ENCODE measurements at regions not wholly inside any gene's neighbourhood (a gene's known extent, or its start where the extent isn't known, plus 50 kb on each side); places are given as distances from the start of the nearest gene placed in this dataset.
A peak's percentile ranks its signal among the peaks of the same experiment; 100 is the strongest.
"Not testable (repeated sequence)": the region's sequence is repeated elsewhere in the genome, so short reads cannot be mapped to it uniquely, and the experiment has no call there.

DNA sequence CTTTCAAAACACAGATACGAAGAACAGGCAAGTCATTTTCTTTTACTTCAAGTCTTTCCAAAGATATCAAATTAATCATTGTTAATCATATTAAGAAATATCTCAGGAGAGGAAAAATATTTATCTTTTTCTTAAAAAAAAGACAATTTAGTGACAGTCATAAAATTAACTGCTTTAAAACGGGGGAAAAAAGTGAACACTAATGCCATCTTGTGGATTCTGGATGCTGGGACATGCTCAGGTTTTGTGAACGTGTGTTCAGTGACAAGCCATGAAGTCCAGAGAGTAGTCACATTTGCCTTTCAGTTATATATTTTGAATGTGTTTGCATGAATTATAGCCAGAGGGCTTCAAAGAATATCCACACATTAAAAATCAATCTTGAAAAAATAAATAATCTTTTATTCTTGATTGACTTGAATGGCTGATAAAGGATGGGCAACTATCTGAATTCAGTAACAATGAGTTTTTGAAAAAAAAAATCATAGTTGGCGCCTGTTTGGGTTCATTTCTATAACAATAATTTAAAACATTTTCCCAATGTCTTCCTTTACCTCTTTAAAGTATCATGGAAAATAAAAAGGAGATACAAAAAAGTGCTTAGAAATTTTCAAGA lies 74.7 kb upstream of the NOX3 start:
- DNase-seq (ENCODE audit: low read depth in 1 of 2, low spot score in 1 of 2), result peak; percentile 2 to 37
- in situ Hi-C loops (cut with HindIII; ENCODE audit: low pct_unique_long_range_greater_than_20kb, low sequenced_read_pairs), result no loop called here
- TF ChIP-seq JUND (IDR thresholded peaks at IDR 0.05; ENCODE audit: low read depth), result no peak

- DNase-seq (ENCODE audit: low read depth in 1 of 2, low spot score in 1 of 2); in situ Hi-C loops (cut with HindIII; ENCODE audit: low pct_unique_long_range_greater_than_20kb, low sequenced_read_pairs): not testable (repeated sequence)
Measured at GRCh38 chr6:155529814-155530213, 74.2 kb upstream of the NOX3 start.

- no peak for TF ChIP-seq JUND (IDR thresholded peaks at IDR 0.05; ENCODE audit: low read depth)
- in situ Hi-C loops (cut with HindIII; ENCODE audit: low pct_unique_long_range_greater_than_20kb, low sequenced_read_pairs), result no loop called here
- DNase-seq (ENCODE audit: low read depth in 1 of 2, low spot score in 1 of 2), result no peak
Measured at GRCh38 chr6:155528982-155529453, 73.4 kb upstream of the NOX3 start.

DNA sequence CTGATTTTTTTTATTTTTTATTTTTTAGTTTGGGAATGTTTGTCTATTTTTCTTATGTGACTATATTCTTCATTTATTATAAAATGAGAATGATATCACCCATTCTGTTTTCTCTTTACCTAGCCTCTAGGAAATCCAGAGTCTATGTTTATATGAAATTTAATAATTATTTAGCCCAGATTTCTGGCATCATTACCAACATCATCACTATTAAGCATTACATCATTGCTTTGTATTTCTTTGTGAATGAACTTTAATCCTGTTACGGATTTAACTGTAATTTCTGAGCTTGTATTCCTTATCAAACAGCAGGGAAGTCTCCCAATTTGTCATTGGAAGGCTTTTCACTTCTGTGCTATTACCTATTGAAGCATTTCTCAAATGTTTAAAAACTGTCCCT lies 72.7 kb upstream of the NOX3 start:
- TF ChIP-seq JUND (IDR thresholded peaks at IDR 0.05; ENCODE audit: low read depth), result no peak
- no peak for DNase-seq (ENCODE audit: low read depth in 1 of 2, low spot score in 1 of 2)
- in situ Hi-C loops (cut with HindIII; ENCODE audit: low pct_unique_long_range_greater_than_20kb, low sequenced_read_pairs), result no loop called here

DNA sequence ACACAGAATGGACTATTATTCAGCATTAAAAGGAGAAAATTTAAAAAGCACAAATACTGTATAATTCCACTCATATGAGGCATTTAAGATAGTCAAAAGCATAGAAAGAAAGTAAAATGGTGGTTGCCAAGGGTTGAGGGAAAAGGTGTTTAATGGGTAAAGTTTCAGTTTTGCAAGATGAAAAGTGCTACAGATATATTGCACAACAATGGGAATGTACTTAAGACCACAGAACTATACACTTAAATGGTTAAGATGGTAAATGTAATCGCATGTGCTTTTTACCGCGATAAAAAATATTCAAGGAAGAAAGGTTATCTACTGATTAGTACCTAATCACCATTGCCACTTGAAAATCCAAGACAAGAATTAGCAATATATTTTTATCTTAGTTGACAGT lies 71.8 kb upstream of the NOX3 start:
- no peak for DNase-seq (ENCODE audit: low read depth in 1 of 2, low spot score in 1 of 2)
- in situ Hi-C loops (cut with HindIII; ENCODE audit: low pct_unique_long_range_greater_than_20kb, low sequenced_read_pairs), result no loop called here
- TF ChIP-seq JUND (IDR thresholded peaks at IDR 0.05; ENCODE audit: low read depth), result no peak

- TF ChIP-seq JUND (IDR thresholded peaks at IDR 0.05; ENCODE audit: low read depth), result no peak
- in situ Hi-C loops (cut with HindIII; ENCODE audit: low pct_unique_long_range_greater_than_20kb, low sequenced_read_pairs), result no loop called here
- DNase-seq (ENCODE audit: low read depth in 1 of 2, low spot score in 1 of 2), result no peak
Measured at GRCh38 chr6:155523821-155524651, 68.4 kb upstream of the NOX3 start.

DNA sequence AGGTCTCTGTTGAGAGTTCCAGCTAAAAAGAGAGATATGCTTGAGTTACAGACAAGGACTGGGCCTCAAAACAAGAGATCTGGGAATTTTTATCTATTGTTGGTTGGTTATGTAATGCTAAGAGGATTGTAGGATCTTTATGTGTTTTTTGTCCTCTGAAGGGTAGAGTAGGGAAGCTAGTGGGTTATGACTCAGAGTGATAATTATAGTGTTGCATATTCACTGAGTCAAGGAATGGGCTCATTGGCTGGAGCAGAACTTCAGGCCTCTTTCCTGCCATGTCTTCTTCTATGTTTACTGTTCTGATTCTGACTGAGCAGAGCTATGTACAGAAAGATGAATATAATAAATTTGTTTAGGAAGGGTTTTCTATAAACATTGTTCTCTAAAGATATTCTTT lies 66.1 kb upstream of the NOX3 start:
- DNase-seq (ENCODE audit: low read depth in 1 of 2, low spot score in 1 of 2), result no peak
- in situ Hi-C loops (cut with HindIII; ENCODE audit: low pct_unique_long_range_greater_than_20kb, low sequenced_read_pairs), result no loop called here
- TF ChIP-seq JUND (IDR thresholded peaks at IDR 0.05; ENCODE audit: low read depth), result no peak

- no peak for DNase-seq (ENCODE audit: low read depth in 1 of 2, low spot score in 1 of 2)
- in situ Hi-C loops (cut with HindIII; ENCODE audit: low pct_unique_long_range_greater_than_20kb, low sequenced_read_pairs), result no loop called here
- TF ChIP-seq JUND (IDR thresholded peaks at IDR 0.05; ENCODE audit: low read depth), result no peak
Measured at GRCh38 chr6:155520078-155520477, 64.4 kb upstream of the NOX3 start.

DNA sequence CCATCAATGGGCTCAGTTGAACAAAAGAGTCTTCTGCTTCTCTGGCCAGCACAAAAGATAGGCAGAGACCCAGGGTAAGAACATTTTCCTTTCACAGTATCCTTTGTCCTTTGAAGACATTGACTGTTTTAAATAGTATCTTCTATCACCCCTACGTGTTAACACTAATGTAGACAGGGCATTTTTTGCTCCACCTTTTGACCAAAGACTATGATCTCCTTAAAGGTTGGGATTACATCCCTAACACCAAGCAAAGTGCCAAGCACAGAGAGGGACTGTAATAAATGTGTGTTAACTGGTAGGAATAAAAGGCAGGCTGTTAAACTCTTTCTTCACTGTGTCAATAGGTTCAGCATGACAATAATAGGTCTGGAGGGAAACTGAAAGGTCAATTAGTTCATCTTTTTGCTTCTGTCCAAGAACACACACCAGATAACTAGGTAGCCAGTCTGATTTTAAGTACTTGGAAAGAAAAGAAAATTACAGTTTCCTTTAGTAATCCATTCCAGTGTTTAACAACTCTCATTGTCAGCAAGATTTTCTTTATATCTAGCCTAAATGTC lies 63.6 kb upstream of the NOX3 start:
- DNase-seq (ENCODE audit: low read depth in 1 of 2, low spot score in 1 of 2), result no peak
- in situ Hi-C loops (cut with HindIII; ENCODE audit: low pct_unique_long_range_greater_than_20kb, low sequenced_read_pairs), result no loop called here
- TF ChIP-seq JUND (IDR thresholded peaks at IDR 0.05; ENCODE audit: low read depth), result no peak

DNA sequence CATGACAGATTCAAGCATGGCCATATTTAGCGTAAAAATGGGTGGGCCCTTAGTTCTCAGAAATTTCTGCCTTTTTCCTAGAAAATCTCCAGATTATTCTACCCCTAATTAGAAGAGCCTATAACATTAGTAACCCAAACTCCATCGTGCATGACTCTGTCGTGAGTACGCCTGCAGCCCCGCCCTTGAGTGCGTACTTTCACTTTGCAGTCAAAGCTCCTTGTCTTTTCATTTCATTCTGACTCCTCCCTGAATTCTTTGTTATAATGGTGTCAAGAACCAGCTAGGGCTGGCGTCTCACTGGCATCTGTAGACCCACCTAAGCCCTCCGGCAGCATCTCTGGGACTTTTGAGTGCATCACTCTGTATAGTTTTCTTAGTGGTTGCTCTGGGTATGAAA lies 61.7 kb upstream of the NOX3 start:
- in situ Hi-C loops (cut with HindIII; ENCODE audit: low pct_unique_long_range_greater_than_20kb, low sequenced_read_pairs), result no loop called here
- TF ChIP-seq JUND (IDR thresholded peaks at IDR 0.05; ENCODE audit: low read depth), result no peak
- peak in 1 of 2 experiments; percentile 2 for DNase-seq (ENCODE audit: low read depth in 1 of 2, low spot score in 1 of 2)

GRCh38 chr6:155510879-155511278 lies 55.2 kb upstream of the NOX3 start:
- no peak for TF ChIP-seq JUND (IDR thresholded peaks at IDR 0.05; ENCODE audit: low read depth)
- in situ Hi-C loops (cut with HindIII; ENCODE audit: low pct_unique_long_range_greater_than_20kb, low sequenced_read_pairs), result no loop called here
- no peak for DNase-seq (ENCODE audit: low read depth in 1 of 2, low spot score in 1 of 2)

GRCh38 chr6:155509743-155510475 lies 54.3 kb upstream of the NOX3 start:
- no peak for TF ChIP-seq JUND (IDR thresholded peaks at IDR 0.05; ENCODE audit: low read depth)
- no peak for DNase-seq (ENCODE audit: low read depth in 1 of 2, low spot score in 1 of 2)
- in situ Hi-C loops (cut with HindIII; ENCODE audit: low pct_unique_long_range_greater_than_20kb, low sequenced_read_pairs), result no loop called here

DNA sequence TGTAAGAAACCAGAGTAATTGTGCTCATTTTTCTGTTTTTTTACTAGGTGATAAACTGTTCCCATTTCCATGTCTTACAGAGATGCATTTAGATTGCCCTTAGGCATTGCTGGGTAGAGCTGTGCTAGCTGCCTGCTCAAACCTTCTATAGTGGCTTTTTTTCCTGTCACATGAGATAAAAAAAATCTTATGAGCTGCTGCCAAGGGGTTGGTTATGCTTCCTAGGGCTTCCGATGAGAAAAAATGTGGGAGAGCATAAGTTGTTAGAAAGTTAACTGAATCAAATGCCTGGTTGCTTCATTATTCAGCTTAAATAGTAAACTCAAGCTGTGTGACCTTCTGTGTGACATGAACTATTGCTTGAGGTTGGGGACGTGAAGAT lies 50.0 kb upstream of the NOX3 start:
- DNase-seq (ENCODE audit: low read depth in 1 of 2, low spot score in 1 of 2), result no peak
- in situ Hi-C loops (cut with HindIII; ENCODE audit: low pct_unique_long_range_greater_than_20kb, low sequenced_read_pairs), result no loop called here
- no peak for TF ChIP-seq JUND (IDR thresholded peaks at IDR 0.05; ENCODE audit: low read depth)

Measured in T47D (cell line).